Hepatocyte (in vitro differentiated cells): ENCODE measurements at regions not wholly inside any gene's neighbourhood (a gene's known extent, or its start where the extent isn't known, plus 50 kb on each side); places are given as distances from the start of the nearest gene placed in this dataset.

Source experiments
- DNase-seq: peaks from one replicate; pipeline ENCODE4 v3.0.0-alpha.2; 2016; ENCODE audit warnings: low spot score
- H2AFZ ChIP-seq: fragments of 200-600 bp; sonication (generic); 2 replicates; pipeline ENCODE4 v1.6.0; 2016; ENCODE audit warnings: antibody characterized with exemption, mild to moderate bottlenecking
- H3K27ac ChIP-seq: fragments of 200-600 bp; sonication (generic); 2 replicates; pipeline ENCODE4 v1.5.1; 2016; ENCODE audit warnings: mild to moderate bottlenecking
- H3K27me3 ChIP-seq: fragments of 200-600 bp; sonication (generic); 2 replicates; pipeline ENCODE4 v1.6.1; 2016
- H3K36me3 ChIP-seq: fragments of 200-600 bp; sonication (generic); replicated peaks from 2 replicates; pipeline ENCODE4 v1.5.1; 2016; ENCODE audit warnings: low read depth; ENCODE audit not compliant: insufficient read depth
- H3K4me1 ChIP-seq: fragments of 200-600 bp; sonication (generic); 2 replicates; pipeline ENCODE4 v1.5.1; 2016; ENCODE audit warnings: mild to moderate bottlenecking, moderate library complexity; ENCODE audit not compliant: insufficient read depth
- H3K4me2 ChIP-seq: fragments of 200-600 bp; sonication (generic); 2 replicates; pipeline ENCODE4 v1.6.0; 2016
- H3K4me3 ChIP-seq: fragments of 200-600 bp; sonication (generic); 2 replicates; pipeline ENCODE4 v1.5.1; 2016; ENCODE audit warnings: mild to moderate bottlenecking
- H3K79me2 ChIP-seq: fragments of 200-600 bp; sonication (generic); 2 replicates; pipeline ENCODE4 v1.6.0; 2017; ENCODE audit warnings: mild to moderate bottlenecking
- H3K9me2 ChIP-seq: fragments of 200-600 bp; sonication (generic); replicated peaks from 2 replicates; pipeline ENCODE4 v1.6.0; 2017; ENCODE audit warnings: mild to moderate bottlenecking; ENCODE audit not compliant: insufficient read depth
- H3K9me3 ChIP-seq: fragments of 200-600 bp; sonication (generic); 2 replicates; pipeline ENCODE4 v1.5.1; 2016; ENCODE audit warnings: low read depth, mild to moderate bottlenecking
- H4K20me1 ChIP-seq: fragments of 200-600 bp; sonication (generic); 2 replicates; pipeline ENCODE4 v1.6.0; 2016; ENCODE audit warnings: mild to moderate bottlenecking; ENCODE audit not compliant: insufficient read depth, poor library complexity, severe bottlenecking
- EZH2 ChIP-seq: fragments of 200-600 bp; sonication (generic); IDR thresholded peaks from 2 replicates; pipeline ENCODE4 v1.6.1; 2016; ENCODE audit warnings: antibody characterized with exemption, mild to moderate bottlenecking, borderline replicate concordance
- EZH2phosphoT487 ChIP-seq: fragments of 200-600 bp; sonication (generic); IDR thresholded peaks from one replicate; pipeline ENCODE4 v1.6.1; 2018; ENCODE audit warnings: antibody characterized with exemption, mild to moderate bottlenecking, low read depth, moderate library complexity; ENCODE audit not compliant: unreplicated experiment, severe bottlenecking
- WGBS: methylation state at CpG from one replicate; pipeline ENCODE4 v1.1.6; 2016; ENCODE audit warnings: low lambda C conversion rate; ENCODE audit errors: missing lambda C conversion rate; 5-methylcytosine and 5-hydroxymethylcytosine counted together
- TF ChIP-seq, protein P1 (sequence below): fragments of 200-600 bp; sonication (generic); IDR thresholded peaks from 2 replicates; pipeline ENCODE4 v1.5.1; 2016; ENCODE audit warnings: antibody characterized with exemption, mild to moderate bottlenecking; ENCODE audit not compliant: poor library complexity

DNA sequence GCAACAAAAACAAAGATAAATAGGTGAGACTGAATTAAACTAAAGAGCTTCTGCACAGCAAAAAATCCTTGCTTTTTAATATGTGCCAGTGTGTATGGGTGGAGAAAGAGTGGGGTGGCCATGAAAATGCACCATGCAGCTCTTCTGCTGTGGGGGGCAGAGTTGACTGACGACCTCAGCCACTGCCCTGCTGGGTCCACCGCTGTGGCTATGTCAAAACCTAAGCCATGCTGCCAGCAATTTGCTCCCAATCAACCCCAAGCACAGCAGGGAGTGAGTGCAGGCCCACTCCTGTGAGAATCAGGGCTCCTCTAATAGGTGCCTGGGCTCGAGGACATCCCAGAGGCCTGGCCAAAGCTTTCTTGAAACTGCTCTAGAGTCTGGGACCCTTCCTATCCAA is 235.6 kb upstream of the RBBP8 start:
- Histone ChIP-seq H2AFZ (no peak overlapping the region), H3K27me3 (no peaks in the 10 kb centered on the region), H4K20me1 (no peaks in the 10 kb centered on the region), H3K4me1 (peaks cover 21% of the 10 kb centered on the region), H3K36me3 (no peaks in the 10 kb centered on the region), H3K27ac (no peak overlapping the region), H3K4me3 (no peak overlapping the region), H3K9me3 (no peaks in the 10 kb centered on the region), H3K4me2 (no peak overlapping the region), H3K79me2 (no peaks in the 10 kb centered on the region), H3K9me2 (no peaks in the 10 kb centered on the region)
- TF ChIP-seq EZH2phosphoT487 (no peak), EZH2 (no peak)
- TF ChIP-seq, protein P1, sequence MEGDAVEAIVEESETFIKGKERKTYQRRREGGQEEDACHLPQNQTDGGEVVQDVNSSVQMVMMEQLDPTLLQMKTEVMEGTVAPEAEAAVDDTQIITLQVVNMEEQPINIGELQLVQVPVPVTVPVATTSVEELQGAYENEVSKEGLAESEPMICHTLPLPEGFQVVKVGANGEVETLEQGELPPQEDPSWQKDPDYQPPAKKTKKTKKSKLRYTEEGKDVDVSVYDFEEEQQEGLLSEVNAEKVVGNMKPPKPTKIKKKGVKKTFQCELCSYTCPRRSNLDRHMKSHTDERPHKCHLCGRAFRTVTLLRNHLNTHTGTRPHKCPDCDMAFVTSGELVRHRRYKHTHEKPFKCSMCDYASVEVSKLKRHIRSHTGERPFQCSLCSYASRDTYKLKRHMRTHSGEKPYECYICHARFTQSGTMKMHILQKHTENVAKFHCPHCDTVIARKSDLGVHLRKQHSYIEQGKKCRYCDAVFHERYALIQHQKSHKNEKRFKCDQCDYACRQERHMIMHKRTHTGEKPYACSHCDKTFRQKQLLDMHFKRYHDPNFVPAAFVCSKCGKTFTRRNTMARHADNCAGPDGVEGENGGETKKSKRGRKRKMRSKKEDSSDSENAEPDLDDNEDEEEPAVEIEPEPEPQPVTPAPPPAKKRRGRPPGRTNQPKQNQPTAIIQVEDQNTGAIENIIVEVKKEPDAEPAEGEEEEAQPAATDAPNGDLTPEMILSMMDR, result no peak
- 86% methylated on average over 3 of the region's 3 CpGs for WGBS
- no peak for DNase-seq

DNA sequence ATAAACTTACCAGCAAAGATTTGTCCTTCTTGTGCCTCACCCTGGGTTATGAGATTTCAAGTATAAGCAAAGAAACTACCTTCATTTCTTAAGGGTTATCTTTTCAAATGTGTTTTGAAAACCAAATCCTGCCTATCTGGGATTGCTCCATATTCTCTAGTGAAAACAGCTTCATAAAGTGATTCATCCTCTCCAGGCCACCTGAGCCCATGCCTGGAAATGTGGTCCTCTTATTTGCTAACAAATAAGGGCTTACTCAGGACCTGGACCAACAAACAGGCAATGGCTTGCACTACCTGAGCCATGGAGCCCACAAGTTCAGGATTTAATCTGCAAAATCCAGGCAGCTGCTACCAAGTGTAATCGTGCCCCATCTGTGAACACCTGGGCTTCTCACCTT is 234.4 kb upstream of the RBBP8 start:
- no peak overlapping the region for H3K4me2 ChIP-seq
- no peaks in the 10 kb centered on the region for H3K79me2 ChIP-seq
- DNase-seq, result no peak
- H4K20me1 ChIP-seq, result no peaks in the 10 kb centered on the region
- H3K27ac ChIP-seq, result no peak overlapping the region
- H3K9me3 ChIP-seq, result no peaks in the 10 kb centered on the region
- 100% methylated on average over 1 of the region's 1 CpG for WGBS
- no peaks in the 10 kb centered on the region for H3K36me3 ChIP-seq
- H3K27me3 ChIP-seq, result no peaks in the 10 kb centered on the region
- H3K9me2 ChIP-seq, result no peaks in the 10 kb centered on the region
- H3K4me3 ChIP-seq, result no peak overlapping the region
- TF ChIP-seq, protein P1, result no peak
- TF ChIP-seq EZH2 (no peak), EZH2phosphoT487 (no peak)
- peaks cover 11% of the 10 kb centered on the region for H3K4me1 ChIP-seq
- no peak overlapping the region for H2AFZ ChIP-seq

- TF ChIP-seq EZH2phosphoT487, result no peak
- TF ChIP-seq, protein P1, result no peak
- 62% methylated on average over 9 of the region's 9 CpGs for WGBS
These were observed 233.5 kb upstream of the RBBP8 start for GRCh38 chr18:22699629-22700028.

DNA sequence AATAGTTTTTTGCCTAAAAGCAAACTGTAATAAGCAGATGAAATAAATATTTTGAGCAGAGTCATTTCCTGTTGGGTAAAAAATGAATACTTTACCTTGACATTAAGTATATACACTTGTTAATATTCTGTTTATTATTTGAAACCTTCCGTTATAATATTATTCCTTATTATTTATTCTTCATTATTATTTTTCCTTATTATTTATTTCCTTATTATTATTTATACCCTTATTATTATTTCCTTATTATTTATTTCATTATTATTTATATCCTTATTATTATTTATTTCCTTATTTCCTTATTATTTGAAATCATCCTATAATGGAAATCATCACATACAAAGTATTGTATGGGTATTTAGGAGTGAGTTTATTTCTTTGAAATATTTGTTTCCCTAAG is 232.2 kb upstream of the RBBP8 start:
- no peak overlapping the region for H3K4me2 ChIP-seq
- no peaks in the 10 kb centered on the region for H3K9me2 ChIP-seq
- no peaks in the 10 kb centered on the region for H3K36me3 ChIP-seq
- H3K4me3 ChIP-seq, result no peak overlapping the region
- no peaks in the 10 kb centered on the region for H4K20me1 ChIP-seq
- H3K27me3 ChIP-seq, result no peaks in the 10 kb centered on the region
- H3K27ac ChIP-seq, result no peak overlapping the region
- no peaks in the 10 kb centered on the region for H3K79me2 ChIP-seq
- 97% methylated on average over 1 of the region's 1 CpG for whole genome bisulfite sequencing
- H3K9me3 ChIP-seq, result no peaks in the 10 kb centered on the region
- TF ChIP-seq EZH2phosphoT487 (no peak), EZH2 (no peak)
- TF ChIP-seq, protein P1, result no peak
- H3K4me1 ChIP-seq, result peaks cover 2% of the 10 kb centered on the region
- no peak overlapping the region for H2AFZ ChIP-seq
- DNase-seq, result no peak

More at GRCh38 chr18:22699629-22700028, 233.5 kb upstream of the RBBP8 start:
- Histone ChIP-seq H3K4me2 (no peak overlapping the region), H3K27me3 (no peaks in the 10 kb centered on the region), H3K36me3 (no peaks in the 10 kb centered on the region), H3K4me1 (peaks cover 11% of the 10 kb centered on the region), H4K20me1 (no peaks in the 10 kb centered on the region), H3K27ac (no peak overlapping the region), H3K9me3 (no peaks in the 10 kb centered on the region), H3K9me2 (no peaks in the 10 kb centered on the region), H3K4me3 (no peak overlapping the region), H2AFZ (no peak overlapping the region), H3K79me2 (no peaks in the 10 kb centered on the region)
- DNase-seq, result no peak
